ENCODE measurements at regions not wholly inside any gene's neighbourhood (a gene's known extent, or its start where the extent isn't known, plus 50 kb on each side); places are given as distances from the start of the nearest gene placed in this dataset.

DNA sequence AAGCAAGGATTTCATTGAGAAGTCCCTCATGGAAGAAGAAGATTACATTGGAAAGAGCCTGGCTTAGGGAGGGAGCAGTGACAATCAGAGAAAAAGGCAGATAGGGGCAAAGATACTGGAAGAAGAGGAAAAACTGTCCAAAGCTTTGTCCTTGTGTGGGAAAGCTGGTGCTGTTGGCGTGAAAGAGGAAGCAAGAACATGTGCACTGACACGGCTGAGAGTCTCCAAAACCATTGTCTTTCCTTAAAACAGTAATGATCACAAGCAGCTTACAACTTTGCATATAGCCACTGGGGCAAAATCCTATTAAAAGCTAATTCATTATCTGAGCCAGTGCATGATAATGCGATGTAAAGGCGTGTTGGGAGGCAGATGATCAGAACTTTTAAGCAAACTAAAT is 85.1 kb upstream of the ESR1 start:
- Histone ChIP-seq H3K36me3 (no peaks in the 10 kb centered on the region), H3K27me3 (no peaks in the 10 kb centered on the region), H3K9me3 (no peaks in the 10 kb centered on the region), H3K4me3 (no peak overlapping the region), H3K27ac (no peak overlapping the region), H3K4me1 (no peaks in the 10 kb centered on the region)
- TF ChIP-seq POLR2A (IDR thresholded peaks at IDR 0.05), result no peak
- no peak for DNase-seq (ENCODE audit: low spot score in 2 of 2)
- WGBS, 2 donors, result 80 to 83% methylated on average over 4 of the region's 4 CpGs

DNA sequence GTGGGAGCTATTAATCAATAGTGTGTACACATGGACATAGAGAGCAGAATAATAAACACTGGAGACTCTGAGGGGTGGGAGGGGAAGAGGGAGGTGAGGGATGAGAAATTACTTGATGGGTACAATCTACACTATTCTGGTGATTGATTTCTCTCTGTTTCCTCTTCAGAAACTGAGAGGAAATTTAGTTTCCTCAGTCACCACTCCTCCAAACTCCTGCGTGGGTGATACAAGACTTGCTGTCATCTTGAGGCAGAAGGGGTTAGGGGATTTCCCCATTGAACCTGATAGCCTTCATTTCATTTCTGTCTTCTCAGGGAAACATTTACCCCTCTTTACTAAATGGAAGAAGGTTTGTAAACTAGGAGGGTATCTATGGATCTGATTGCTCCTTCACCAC is 84.3 kb upstream of the ESR1 start:
- H3K9me3 ChIP-seq, result no peaks in the 10 kb centered on the region
- no peak for DNase-seq (ENCODE audit: low spot score in 2 of 2)
- H3K27ac ChIP-seq, result no peak overlapping the region
- 64 to 68% methylated on average over 1 of the region's 1 CpG for whole genome bisulfite sequencing, 2 donors
- H3K4me3 ChIP-seq, result no peak overlapping the region
- H3K4me1 ChIP-seq, result no peaks in the 10 kb centered on the region
- TF ChIP-seq EP300 (IDR thresholded peaks at IDR 0.05), result no peak
- TF ChIP-seq, protein P1, sequence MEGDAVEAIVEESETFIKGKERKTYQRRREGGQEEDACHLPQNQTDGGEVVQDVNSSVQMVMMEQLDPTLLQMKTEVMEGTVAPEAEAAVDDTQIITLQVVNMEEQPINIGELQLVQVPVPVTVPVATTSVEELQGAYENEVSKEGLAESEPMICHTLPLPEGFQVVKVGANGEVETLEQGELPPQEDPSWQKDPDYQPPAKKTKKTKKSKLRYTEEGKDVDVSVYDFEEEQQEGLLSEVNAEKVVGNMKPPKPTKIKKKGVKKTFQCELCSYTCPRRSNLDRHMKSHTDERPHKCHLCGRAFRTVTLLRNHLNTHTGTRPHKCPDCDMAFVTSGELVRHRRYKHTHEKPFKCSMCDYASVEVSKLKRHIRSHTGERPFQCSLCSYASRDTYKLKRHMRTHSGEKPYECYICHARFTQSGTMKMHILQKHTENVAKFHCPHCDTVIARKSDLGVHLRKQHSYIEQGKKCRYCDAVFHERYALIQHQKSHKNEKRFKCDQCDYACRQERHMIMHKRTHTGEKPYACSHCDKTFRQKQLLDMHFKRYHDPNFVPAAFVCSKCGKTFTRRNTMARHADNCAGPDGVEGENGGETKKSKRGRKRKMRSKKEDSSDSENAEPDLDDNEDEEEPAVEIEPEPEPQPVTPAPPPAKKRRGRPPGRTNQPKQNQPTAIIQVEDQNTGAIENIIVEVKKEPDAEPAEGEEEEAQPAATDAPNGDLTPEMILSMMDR (IDR thresholded peaks at IDR 0.05), result no peak
- H3K36me3 ChIP-seq, result peaks cover 0 to 5% (median 0%) of the 10 kb centered on the region in 3 donors
- H3K27me3 ChIP-seq, result no peaks in the 10 kb centered on the region

DNA sequence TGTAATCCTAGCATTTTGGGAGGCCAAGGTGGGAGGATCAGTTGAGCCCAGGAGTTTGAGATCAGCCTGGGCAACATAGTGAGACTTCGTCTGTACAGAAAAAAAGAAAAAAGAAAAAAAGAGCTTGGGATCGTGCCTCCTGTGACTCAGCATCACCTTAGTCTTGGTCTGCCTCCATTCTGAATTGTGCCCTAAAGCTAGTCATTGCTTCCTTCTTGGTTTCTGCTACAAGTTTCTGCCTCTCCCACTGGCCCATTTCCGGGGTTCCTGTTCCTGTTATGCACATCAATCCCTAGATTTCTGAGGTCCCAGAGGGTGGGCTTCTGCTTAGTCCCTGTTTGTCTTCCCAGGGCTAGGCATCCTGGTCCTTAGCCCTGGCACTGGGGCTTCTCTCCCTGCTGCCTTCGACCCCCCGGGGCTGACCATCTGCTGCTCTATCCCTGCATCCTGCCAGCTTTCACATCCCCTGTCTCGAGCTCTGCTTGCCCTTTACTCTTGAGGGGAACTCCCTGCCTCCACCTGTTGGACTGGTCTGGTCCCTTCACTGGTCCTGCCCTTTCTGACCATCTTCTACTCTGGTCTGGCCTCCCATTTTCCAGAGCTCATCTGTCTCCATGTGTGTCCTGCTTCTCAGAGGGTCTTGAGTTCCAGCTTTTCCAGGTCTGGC is 77.5 kb upstream of the ESR1 start:
- 76 to 81% methylated on average over 6 of the region's 6 CpGs for WGBS, 2 donors
- no peak overlapping the region for H3K4me3 ChIP-seq
- H3K4me1 ChIP-seq, result no peaks in the 10 kb centered on the region
- peaks cover 0 to 7% (median 0%) of the 10 kb centered on the region in 4 donors for H3K9me3 ChIP-seq
- no peak overlapping the region for H3K27ac ChIP-seq
- H3K27me3 ChIP-seq, result no peaks in the 10 kb centered on the region
- DNase-seq (ENCODE audit: low spot score in 2 of 2), result no peak
- H3K36me3 ChIP-seq, result peaks cover 0 to 12% (median 0%) of the 10 kb centered on the region in 3 donors
- no peak for TF ChIP-seq EP300 (IDR thresholded peaks at IDR 0.05)
- TF ChIP-seq, protein P1 (IDR thresholded peaks at IDR 0.05), result no peak

DNA sequence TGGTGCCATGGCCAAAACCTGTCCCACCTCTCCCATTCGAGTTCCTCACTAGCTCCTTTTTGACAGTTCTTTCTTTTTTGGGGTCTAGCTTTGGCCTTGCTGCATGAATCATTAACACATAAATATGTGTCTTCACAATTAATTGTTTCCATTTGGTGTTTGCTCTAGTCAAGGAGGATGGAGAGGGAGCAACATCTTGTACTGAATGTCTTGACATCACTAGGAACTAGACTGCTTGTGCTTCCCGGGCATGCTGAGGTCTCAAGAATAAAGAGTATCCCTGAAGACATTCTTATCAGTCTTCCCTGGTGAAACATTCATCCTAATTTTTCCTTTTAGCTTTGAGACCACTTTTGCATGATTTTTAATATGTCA is 77.0 kb upstream of the ESR1 start:
- TF ChIP-seq, protein P1 (IDR thresholded peaks at IDR 0.05), result no peak
- no peak for TF ChIP-seq POLR2A (IDR thresholded peaks at IDR 0.05)
- TF ChIP-seq EP300 (IDR thresholded peaks at IDR 0.05), result no peak
- H3K27ac ChIP-seq, result no peak overlapping the region
- WGBS, 2 donors, result 80 to 81% methylated on average over 2 of the region's 2 CpGs

DNA sequence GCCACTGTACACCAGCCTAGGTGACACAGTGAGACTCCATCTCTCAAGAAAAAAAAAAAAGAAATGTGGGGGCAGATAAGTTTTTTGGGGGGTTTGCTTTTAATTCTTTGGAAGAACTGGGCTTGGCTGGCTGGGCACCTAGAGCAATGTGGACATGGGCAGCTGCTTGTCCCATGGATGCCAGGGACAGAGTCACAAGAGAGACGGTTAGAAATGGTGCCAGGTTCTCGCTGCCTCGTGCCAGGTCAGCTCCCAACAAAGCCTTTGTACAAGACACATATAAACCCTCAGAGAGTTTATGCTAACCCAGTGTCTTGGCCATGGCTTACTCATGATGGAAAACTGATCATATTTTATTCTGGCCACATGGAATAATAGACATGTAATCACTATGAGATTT is 76.2 kb upstream of the ESR1 start:
- TF ChIP-seq POLR2A (IDR thresholded peaks at IDR 0.05) (no peak), EP300 (IDR thresholded peaks at IDR 0.05) (no peak)
- TF ChIP-seq, protein P1 (IDR thresholded peaks at IDR 0.05), result no peak
- DNase-seq (ENCODE audit: low spot score in 2 of 2), result no peak
- peaks cover 0 to 12% (median 0%) of the 10 kb centered on the region in 3 donors for H3K36me3 ChIP-seq

More for the DNA sequence above, 77.0 kb upstream of the ESR1 start:
- Histone ChIP-seq H3K4me3 (no peak overlapping the region), H3K9me3 (peaks cover 0 to 7% (median 0%) of the 10 kb centered on the region in 4 donors), H3K36me3 (peaks cover 0 to 12% (median 0%) of the 10 kb centered on the region in 3 donors), H3K4me1 (no peaks in the 10 kb centered on the region), H3K27me3 (no peaks in the 10 kb centered on the region)
- no peak for DNase-seq (ENCODE audit: low spot score in 2 of 2)

More for the DNA sequence above, 76.2 kb upstream of the ESR1 start:
- Histone ChIP-seq H3K4me3 (no peak overlapping the region), H3K27ac (no peak overlapping the region), H3K4me1 (no peaks in the 10 kb centered on the region), H3K27me3 (no peaks in the 10 kb centered on the region), H3K9me3 (peaks cover 0 to 7% (median 0%) of the 10 kb centered on the region in 4 donors)
- 48 to 65% methylated on average over 3 of the region's 3 CpGs for WGBS, 2 donors
